HEK293T (cell line): ENCODE measurements at regions not wholly inside any gene's neighbourhood (a gene's known extent, or its start where the extent isn't known, plus 50 kb on each side); places are given as distances from the start of the nearest gene placed in this dataset.

ENCODE experiments used
- ARNT ChIP-seq: fragments of 450-650 bp; IDR thresholded peaks from 2 replicates; pipeline ENCODE4 v1.6.1; 2017; ENCODE audit warnings: mild to moderate bottlenecking
- BHLHE40 ChIP-seq: fragments of 450-650 bp; IDR thresholded peaks from 2 replicates; pipeline ENCODE4 v1.6.1; 2016; ENCODE audit warnings: mild to moderate bottlenecking, moderate library complexity, borderline replicate concordance
- CTBP1 ChIP-seq: fragments of 450-650 bp; IDR thresholded peaks from 2 replicates; pipeline ENCODE4 v1.6.1; 2016; ENCODE audit warnings: borderline replicate concordance
- ELF4 ChIP-seq: fragments of 450-650 bp; IDR thresholded peaks from 2 replicates; pipeline ENCODE4 v1.6.1; 2017; ENCODE audit warnings: antibody characterized with exemption
- FOXA1 ChIP-seq: fragments of 450-650 bp; IDR thresholded peaks from 2 replicates; pipeline ENCODE4 v1.6.1; 2016; ENCODE audit warnings: mild to moderate bottlenecking
- FOXK2 ChIP-seq: fragments of 450-650 bp; IDR thresholded peaks from 2 replicates; pipeline ENCODE4 v1.6.1; 2016; ENCODE audit warnings: mild to moderate bottlenecking
- FOXM1 ChIP-seq: fragments of 450-650 bp; IDR thresholded peaks from 2 replicates; pipeline ENCODE4 v1.6.1; 2017; ENCODE audit warnings: mild to moderate bottlenecking, borderline replicate concordance
- HDGF ChIP-seq: fragments of 450-650 bp; IDR thresholded peaks from 2 replicates; pipeline ENCODE4 v1.6.1; 2017; ENCODE audit warnings: antibody characterized with exemption, borderline replicate concordance
- L3MBTL2 ChIP-seq: fragments of 450-650 bp; conservative IDR thresholded peaks from 2 replicates; pipeline ENCODE4 v1.6.1; 2016; ENCODE audit warnings: mild to moderate bottlenecking
- NFRKB ChIP-seq: fragments of 450-650 bp; IDR thresholded peaks from 2 replicates; pipeline ENCODE4 v1.6.1; 2016; ENCODE audit warnings: mild to moderate bottlenecking, moderate library complexity
- PKNOX1 ChIP-seq: fragments of 450-650 bp; IDR thresholded peaks from 2 replicates; pipeline ENCODE4 v1.6.1; 2016
- SP1 ChIP-seq: fragments of 450-650 bp; IDR thresholded peaks from 2 replicates; pipeline ENCODE4 v1.6.1; 2017
- SUZ12 ChIP-seq: fragments of 450-650 bp; IDR thresholded peaks from 2 replicates; pipeline ENCODE4 v1.6.1; 2016; ENCODE audit warnings: mild to moderate bottlenecking
- TARDBP ChIP-seq: fragments of 450-650 bp; IDR thresholded peaks from 2 replicates; pipeline ENCODE4 v1.6.1; 2016

GRCh38 chrX:149221230-149221629 is 283.9 kb downstream of the IDS start:
- TF ChIP-seq FOXM1 (no peak), BHLHE40 (no peak), SP1 (no peak), PKNOX1 (no peak), NFRKB (no peak), L3MBTL2 (no peak), HDGF (no peak), ARNT (no peak), FOXK2 (no peak), ELF4 (no peak), SUZ12 (no peak), TARDBP (no peak), FOXA1 (no peak), CTBP1 (no peak)
